Neutrophil (primary cell): ENCODE measurements at regions not wholly inside any gene's neighbourhood (a gene's known extent, or its start where the extent isn't known, plus 50 kb on each side); places are given as distances from the start of the nearest gene placed in this dataset.
"Not testable (repeated sequence)": the region's sequence is repeated elsewhere in the genome, so short reads cannot be mapped to it uniquely, and the experiment has no call there.

ENCODE experiments used
- H3K27ac ChIP-seq: fragments of 200-600 bp; sonication (generic); 2 replicates; pipeline ENCODE4 v1.5.1; 2016; ENCODE audit warnings: mild to moderate bottlenecking, moderate library complexity
- H3K27me3 ChIP-seq: fragments of 200-600 bp; sonication (generic); 2 replicates; pipeline ENCODE4 v1.6.0; 2016; ENCODE audit warnings: mild to moderate bottlenecking
- H3K36me3 ChIP-seq: fragments of 200-600 bp; sonication (generic); 2 replicates; pipeline ENCODE4 v1.5.1; 2017
- H3K4me1 ChIP-seq, 2 experiments: fragments of 200-600 bp in 1 of 2; sonication (generic) in 1 of 2; 1 replicate in 1 of 2; 2 replicates in 1 of 2; pipeline versions ENCODE4 v1.5.1 to v1.6.1; 2013 to 2016; ENCODE audit warnings: low read depth in 1 of 2, low read length in 1 of 2, mild to moderate bottlenecking in 1 of 2, moderate library complexity in 1 of 2; ENCODE audit not compliant: control insufficient read depth in 1 of 2, insufficient read depth in 1 of 2
- H3K4me3 ChIP-seq, 2 experiments: fragments of 200-600 bp in 1 of 2; sonication (generic) in 1 of 2; 1 replicate in 1 of 2; 2 replicates in 1 of 2; pipeline ENCODE4 v1.5.1; 2013 to 2016; ENCODE audit warnings: low read depth in 1 of 2, low read length in 1 of 2, mild to moderate bottlenecking in 1 of 2, moderate library complexity in 1 of 2
- H3K9me3 ChIP-seq: fragments of 200-600 bp; sonication (generic); 2 replicates; pipeline ENCODE4 v1.5.1; 2016
- TF ChIP-seq, protein P1 (sequence below): fragments of 200-600 bp; sonication (generic); IDR thresholded peaks from 2 replicates; pipeline ENCODE4 v1.5.1; 2016; ENCODE audit warnings: antibody characterized with exemption

DNA sequence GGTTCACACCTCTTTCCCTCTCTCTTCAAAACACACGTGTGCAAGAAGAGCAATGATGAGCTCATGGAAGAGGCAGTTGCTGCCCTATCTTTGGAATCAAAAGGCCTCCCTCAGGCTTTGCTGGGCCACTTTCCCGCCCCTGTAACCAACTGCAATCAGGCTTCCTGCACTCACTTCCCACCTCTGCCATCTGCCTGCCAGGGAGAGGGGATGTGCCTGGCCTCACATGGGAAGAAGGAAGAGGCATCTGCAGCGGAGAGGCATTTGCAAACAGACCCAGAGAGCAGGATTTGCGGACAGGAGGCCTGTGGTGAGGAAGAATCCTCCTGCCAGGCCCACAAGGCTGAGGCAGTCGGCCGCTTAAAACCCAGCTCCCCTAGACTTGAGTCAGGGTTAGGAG, 175.6 kb upstream of the ATP10A start:
- no peaks in the 10 kb centered on the region for H3K9me3 ChIP-seq
- H3K27ac ChIP-seq, result no peak overlapping the region
- no peaks in the 10 kb centered on the region for H3K4me1 ChIP-seq
- no peak overlapping the region for H3K4me3 ChIP-seq
- H3K36me3 ChIP-seq, result no peaks in the 10 kb centered on the region
- H3K27me3 ChIP-seq, result no peaks in the 10 kb centered on the region
- TF ChIP-seq, protein P1, sequence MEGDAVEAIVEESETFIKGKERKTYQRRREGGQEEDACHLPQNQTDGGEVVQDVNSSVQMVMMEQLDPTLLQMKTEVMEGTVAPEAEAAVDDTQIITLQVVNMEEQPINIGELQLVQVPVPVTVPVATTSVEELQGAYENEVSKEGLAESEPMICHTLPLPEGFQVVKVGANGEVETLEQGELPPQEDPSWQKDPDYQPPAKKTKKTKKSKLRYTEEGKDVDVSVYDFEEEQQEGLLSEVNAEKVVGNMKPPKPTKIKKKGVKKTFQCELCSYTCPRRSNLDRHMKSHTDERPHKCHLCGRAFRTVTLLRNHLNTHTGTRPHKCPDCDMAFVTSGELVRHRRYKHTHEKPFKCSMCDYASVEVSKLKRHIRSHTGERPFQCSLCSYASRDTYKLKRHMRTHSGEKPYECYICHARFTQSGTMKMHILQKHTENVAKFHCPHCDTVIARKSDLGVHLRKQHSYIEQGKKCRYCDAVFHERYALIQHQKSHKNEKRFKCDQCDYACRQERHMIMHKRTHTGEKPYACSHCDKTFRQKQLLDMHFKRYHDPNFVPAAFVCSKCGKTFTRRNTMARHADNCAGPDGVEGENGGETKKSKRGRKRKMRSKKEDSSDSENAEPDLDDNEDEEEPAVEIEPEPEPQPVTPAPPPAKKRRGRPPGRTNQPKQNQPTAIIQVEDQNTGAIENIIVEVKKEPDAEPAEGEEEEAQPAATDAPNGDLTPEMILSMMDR, result no peak

DNA sequence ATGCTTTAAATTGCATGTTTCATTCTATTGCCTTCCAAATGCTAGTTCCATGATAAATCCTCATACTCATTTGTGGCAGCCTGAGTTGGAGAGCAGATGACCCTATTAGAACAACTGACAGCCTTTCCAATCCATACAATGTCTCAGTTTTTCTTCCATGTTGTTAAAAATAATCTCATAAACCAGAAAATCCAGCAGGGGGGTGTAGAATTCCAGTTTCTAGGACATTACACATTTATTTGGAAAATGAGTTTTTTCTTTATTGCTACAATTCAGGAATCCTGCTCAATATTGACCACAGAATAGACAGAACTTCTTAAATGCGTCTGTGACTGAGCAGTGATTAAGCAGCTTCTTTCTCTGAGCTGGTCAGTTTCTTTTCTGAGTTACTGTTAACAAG, 174.2 kb upstream of the ATP10A start:
- TF ChIP-seq, protein P1, result no peak
- no peaks in the 10 kb centered on the region for H3K36me3 ChIP-seq
- H3K4me1 ChIP-seq, result no peaks in the 10 kb centered on the region
- no peak overlapping the region for H3K4me3 ChIP-seq
- H3K27me3 ChIP-seq, result no peaks in the 10 kb centered on the region
- no peaks in the 10 kb centered on the region for H3K9me3 ChIP-seq
- H3K27ac ChIP-seq, result no peak overlapping the region

DNA sequence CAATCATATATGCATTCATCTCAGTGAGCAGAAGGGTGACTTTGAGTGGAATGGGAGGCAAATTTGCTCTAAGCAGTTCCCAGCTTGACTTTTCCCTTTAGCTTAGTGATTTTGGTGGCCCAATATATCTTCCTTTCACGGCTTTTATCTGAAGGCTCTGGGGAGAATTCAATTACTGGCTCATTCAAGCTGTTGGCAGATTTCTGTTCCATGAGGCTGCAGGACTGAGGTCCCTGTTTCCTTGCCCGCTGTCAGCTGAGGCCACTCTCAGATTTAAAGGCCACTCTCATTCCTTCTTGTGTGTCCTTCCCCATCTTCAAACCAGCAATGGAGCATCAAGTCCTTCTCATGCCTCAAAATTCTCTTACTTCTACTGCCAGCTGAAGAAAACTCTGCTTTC, 170.4 kb upstream of the ATP10A start:
- Histone ChIP-seq H3K4me3 (no peak overlapping the region), H3K27me3 (no peaks in the 10 kb centered on the region), H3K27ac (no peak overlapping the region), H3K4me1 (no peaks in the 10 kb centered on the region), H3K36me3 (no peaks in the 10 kb centered on the region), H3K9me3 (no peaks in the 10 kb centered on the region)
- TF ChIP-seq, protein P1, result no peak

DNA sequence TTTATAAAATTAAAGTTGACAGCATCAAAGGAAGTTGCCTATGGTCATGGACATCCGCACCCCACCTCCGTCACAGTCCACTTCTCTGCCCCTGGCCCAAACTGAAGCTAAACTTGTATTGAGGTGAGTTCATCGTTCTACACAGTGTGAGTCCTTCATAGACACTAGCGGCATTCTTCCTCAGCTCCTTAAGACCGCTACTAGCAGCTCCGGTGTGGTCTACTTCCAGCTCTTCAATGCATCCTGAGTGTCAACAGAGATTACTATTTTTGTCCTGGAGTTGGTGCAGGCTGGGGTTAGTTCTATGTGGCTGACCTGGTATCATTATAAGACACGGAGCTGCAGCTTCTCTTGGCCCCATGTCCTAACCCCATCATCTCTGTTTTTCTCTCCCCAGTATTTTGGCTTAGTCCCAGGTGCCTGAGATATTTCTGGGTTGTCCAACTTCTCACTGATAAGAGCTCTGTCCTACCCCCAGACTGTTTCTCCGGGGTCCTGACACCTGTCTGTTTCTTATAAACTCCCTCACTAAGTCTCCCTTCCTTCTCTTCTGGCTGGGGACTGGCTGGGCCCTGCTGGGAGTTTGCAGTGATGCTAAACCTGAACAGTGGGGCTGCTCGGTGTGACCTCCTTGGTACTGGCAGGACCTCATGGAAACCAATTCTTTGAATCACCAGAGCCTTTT, 169.2 kb upstream of the ATP10A start:
- H3K9me3 ChIP-seq, result no peaks in the 10 kb centered on the region
- TF ChIP-seq, protein P1, result no peak
- no peak overlapping the region for H3K27ac ChIP-seq
- H3K4me1 ChIP-seq, result no peaks in the 10 kb centered on the region
- no peak overlapping the region for H3K4me3 ChIP-seq
- H3K27me3 ChIP-seq, result no peaks in the 10 kb centered on the region
- H3K36me3 ChIP-seq, result no peaks in the 10 kb centered on the region

DNA sequence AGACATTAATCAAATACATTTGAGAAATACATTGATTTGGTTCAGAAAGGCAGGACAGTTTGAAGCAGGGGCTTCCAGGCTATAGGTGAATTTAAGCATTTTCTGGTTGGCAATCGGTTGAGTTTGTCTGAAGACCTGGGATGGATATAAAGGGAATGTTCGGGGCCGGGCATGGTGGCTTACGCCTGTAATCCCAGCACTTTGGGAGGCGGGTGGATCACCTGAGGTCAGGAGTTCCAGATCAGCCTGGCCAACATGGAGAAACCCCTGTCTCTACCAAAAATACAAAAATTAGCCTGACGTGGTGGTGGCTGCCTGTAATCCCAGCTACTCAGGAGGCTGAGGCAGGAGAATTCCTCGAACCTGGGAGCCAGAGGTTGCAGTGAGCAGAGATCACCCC, 166.5 kb upstream of the ATP10A start:
- H3K27ac ChIP-seq, H3K36me3 ChIP-seq, H3K4me3 ChIP-seq, H3K9me3 ChIP-seq, H3K27me3 ChIP-seq, H3K4me1 ChIP-seq: not testable (repeated sequence)

DNA sequence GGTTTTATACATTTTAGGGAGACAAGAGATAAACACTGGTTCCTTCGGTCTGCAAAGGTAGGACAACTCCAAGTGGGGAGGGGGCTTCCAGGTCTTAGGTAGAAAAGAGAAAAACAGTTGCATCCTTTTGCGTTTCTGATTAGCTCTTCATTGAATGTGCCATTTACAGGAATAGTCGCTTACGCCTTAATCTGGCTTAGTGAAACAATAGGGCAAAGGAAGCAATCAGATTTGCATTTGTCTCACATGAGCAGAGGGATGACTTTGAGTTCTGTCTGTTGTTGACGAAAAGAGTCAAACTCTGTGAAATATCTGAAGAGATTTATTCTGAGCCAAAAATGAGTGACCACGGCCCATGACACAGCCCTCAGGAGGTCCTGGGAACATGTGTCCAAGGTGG, 166.0 kb upstream of the ATP10A start:
- Histone ChIP-seq H3K27me3 (no peaks in the 10 kb centered on the region), H3K9me3 (no peaks in the 10 kb centered on the region), H3K36me3 (no peaks in the 10 kb centered on the region), H3K4me1 (no peaks in the 10 kb centered on the region), H3K4me3 (no peak overlapping the region), H3K27ac (no peak overlapping the region)
- TF ChIP-seq, protein P1, result no peak
